NCI-H187 treated with DMSO at 0.1 percent for 48 hours (cell line): ENCODE measurements at regions not wholly inside any gene's neighbourhood (a gene's known extent, or its start where the extent isn't known, plus 50 kb on each side); places are given as distances from the start of the nearest gene placed in this dataset.
"Not testable (repeated sequence)": the region's sequence is repeated elsewhere in the genome, so short reads cannot be mapped to it uniquely, and the experiment has no call there.

ENCODE experiments used
- DNase-seq: peaks from one replicate; lab custom pipeline; 2025; lab: John Stamatoyannopoulos, UW

DNA sequence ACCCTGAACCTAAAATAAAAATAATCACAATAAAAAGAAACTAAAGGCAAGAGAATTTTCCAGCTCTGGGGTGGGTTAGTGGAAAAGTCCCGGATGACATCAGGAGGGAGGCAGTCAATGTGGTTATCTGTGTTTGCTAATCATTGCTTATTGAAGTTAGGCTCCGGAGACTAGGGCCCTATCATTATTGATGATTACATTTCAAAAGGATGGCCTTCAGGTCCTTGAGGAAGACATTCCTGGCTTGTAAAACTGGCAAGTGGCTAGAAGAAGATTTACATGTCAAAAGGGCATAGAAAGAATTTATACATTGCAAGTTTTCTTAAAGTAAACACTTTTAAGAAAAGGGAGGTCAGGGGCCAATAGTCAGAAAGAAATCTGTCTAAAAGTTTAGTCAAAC lies 123.4 kb downstream of the POSTN start:
- no peak for DNase-seq

DNA sequence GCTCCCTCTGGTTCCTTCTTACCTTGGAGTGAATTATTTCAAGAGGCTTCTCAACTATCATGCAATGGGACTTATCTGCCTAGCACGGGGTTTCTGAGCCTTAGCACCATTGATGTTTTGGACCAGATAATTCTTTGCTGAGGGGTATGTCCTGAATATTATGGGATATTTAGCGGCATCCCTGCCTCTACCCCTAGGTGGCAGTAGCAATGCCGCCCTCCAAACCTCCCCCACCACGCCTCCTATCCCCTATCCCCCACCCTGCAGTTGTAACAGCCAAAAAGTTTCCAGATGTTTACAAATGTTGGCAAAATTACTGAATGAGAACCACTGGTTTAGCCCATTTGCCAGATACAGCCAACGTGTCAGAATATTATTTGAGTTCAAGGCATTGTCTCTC lies 125.5 kb downstream of the POSTN start:
- DNase-seq = no peak

DNA sequence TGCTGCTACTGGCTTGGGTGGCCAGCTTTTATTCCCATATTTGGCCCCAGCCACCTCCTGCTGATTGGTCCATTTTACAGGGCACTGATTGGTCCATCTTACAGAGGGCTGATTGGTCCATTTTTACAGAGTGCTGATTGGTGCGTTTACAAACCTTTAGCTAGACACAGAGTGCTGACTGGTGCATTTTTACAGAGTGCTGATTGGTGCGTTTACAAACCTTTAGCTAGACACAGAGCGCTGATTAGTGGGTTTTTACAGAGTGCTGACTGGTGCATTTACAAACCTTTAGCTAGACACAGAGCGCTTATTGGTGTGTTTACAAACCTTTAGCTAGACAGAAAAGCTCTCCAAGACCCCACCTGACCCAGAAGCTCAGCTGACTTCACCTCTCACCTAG lies 126.3 kb downstream of the POSTN start:
- not testable (repeated sequence) for DNase-seq

DNA sequence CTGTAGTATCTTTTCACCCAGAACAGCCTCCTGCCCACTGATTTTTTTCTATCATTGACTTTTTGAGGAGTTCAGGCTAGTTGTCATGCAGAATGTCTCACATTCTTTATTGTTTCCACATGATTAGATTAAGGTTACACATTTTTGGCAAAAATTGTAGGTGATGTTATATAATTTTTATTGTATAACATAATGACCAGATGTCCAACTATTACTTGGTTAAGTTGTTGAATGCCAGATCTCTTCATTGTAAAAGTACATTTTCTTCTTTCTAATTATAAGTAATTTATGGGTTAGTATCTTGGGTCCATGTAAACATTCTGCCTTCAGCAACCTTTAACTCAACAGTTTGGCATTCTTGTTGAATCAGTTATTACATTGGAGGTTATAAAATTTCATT lies 138.4 kb downstream of the POSTN start:
- no peak for DNase-seq

DNA sequence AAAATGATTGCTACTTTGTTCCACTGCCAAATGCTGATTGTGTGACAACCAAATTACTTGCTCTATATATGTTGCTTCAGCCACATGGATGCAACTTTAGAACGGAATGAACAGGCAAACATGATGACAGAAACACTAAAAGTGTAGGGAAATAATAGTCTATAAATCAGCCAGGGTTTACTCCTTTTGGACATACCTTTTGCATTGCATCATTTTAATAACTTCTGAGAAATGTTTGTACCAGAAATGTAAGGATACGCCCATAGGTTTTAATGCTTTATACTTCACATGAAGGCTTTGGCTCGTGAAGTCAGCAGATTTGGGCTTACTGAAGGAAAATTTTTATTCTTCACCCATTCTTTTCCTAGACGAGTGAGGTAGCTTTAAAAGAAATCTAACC lies 141.0 kb downstream of the POSTN start:
- DNase-seq = no peak

DNA sequence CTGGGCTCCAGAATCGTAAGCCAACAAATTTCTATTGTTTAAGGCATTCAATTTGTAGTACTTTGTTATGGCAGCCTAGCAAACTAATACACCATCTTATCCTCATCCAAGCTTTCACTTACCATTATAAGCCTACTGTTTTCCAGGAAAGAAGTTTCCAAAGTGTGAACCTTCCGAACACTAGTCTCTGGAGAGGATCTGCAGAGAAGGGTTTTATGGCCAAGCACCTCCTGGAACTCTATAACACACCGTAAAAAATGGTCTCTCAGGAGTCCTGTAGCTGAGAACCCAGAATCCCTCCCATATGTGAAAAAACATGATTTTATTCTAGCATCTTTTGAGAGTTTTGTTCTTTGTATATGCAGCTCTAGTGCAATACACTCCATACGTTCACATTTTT lies 142.1 kb downstream of the POSTN start:
- no peak for DNase-seq

DNA sequence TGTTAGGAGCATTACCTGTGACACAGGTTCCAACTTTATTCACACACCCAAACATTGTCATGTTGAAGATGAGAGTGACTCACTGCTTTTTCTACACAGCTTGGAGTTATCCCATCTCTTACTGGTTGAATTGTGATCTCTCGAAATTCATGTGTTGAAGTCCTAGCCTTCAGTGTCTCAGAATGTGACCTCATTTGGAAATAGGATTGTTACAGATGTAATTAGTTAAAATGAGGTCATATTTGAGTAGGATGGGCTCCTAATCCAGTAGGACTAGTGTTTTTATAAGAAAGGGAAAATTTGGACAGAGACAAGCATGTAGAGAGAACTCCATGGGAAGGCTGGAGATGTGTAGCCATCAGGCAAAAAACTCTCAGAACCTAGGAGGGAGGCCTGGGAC lies 142.5 kb downstream of the POSTN start:
- no peak for DNase-seq

DNA sequence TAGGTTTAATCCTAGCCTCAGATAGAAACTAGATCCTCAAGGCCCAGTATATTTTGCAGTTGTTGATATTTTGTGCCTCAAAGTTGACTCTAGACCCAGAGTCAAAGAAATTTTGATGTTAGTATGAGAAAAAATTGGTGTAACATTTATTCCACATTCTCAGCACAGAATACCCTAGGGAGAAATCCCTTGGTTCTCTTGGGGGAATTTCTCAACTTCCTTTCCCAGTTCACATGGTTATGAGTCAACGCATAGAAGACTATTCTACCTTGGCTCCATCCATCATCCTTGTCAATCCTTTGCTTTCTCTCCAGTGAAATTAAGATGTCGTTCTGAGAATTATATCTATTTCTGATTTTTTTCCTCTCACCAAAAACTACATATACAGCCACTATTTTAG lies 145.3 kb downstream of the POSTN start:
- DNase-seq = no peak

DNA sequence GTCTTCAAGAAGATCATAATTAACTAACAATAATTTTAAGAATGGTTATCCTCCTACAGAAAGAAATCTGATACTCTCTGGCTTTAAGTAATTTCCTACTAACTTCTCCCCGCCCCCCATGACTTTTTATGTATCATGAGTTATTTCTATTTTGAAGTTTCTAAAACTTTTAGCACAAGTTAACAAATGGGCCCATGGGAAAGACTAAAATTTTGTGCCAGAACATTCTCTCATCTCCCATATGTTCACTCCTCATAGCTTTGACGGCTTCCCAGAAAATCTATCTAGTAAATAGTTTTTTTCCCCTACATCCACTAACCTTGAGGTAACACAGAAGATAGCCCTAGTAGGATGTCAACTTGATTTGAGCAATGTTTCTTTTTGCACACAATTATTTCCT lies 148.3 kb downstream of the POSTN start:
- DNase-seq = no peak

DNA sequence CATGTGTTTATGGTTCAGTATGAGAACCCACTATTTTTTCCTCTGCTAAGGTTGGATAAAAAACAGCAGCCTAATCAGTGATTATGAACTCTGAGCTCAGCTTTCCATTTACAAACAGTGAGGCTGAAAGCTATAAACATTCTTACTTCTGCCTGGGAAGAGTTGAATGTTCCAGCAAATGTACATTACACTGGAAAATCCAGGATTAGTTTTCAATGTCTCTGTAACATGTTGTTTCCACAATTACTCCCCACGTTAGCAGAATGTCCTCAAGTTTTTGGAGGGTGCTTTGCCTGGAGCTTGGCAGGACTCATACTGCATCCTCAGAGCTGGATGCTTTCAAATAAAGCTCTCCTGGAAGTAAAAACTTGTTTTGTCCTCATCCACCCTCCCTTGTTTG lies 150.4 kb downstream of the POSTN start:
- no peak for DNase-seq

DNA sequence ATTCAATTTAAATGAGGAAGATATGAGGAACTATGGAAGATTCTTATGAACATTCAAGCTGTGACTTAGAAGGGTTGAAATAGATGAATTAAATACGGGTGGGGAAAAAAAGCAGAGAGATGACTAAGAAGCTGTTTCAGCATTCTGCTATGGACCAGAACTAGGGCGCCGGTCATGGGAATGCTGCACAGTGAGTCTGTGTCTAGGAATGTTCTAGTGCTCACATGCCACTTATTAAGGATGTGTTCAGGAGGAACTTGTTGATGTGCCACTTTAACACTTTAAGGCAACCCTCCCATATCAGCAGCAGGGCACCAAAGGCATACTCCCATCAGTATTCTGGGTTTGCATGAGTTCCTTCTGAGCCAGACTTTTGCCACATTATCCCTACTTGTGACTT lies 152.1 kb downstream of the POSTN start:
- no peak for DNase-seq

DNA sequence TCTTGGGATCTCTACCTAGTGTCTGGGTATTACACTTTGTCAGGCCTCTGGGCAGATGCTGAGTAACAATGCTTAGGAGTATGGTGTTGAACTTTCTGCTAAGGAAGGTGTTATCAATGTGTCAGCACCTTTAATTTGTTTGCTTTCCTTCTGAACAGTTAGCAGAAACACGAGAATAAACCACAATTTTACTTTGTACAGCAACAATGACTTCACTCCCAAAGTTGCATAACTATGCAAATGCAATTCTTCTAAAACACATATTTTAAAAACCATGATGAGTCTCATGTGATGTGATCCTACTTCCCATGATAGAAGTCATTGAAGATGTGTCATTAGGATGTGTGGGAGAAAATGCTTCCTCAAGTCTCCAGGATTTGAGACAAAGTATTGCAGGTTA lies 155.0 kb downstream of the POSTN start:
- DNase-seq = no peak

DNA sequence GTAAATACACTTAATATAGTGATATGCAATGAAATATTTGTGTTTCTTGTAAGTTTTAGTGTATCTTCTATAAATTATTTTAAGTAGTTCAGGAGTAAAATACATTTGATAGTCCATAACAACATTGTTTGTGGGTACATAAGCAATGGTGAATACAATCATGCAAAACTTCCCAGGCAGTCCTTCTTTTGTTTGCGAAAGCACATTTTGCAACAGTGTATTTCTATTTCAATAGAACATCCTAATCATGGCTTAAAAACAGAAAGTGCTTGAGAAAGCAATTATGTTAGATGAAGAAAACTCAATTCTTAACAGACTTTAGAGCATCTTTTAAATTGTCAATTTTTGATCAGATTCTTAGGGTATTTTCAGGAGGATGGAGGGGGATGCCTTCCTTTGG lies 155.6 kb downstream of the POSTN start:
- no peak for DNase-seq

DNA sequence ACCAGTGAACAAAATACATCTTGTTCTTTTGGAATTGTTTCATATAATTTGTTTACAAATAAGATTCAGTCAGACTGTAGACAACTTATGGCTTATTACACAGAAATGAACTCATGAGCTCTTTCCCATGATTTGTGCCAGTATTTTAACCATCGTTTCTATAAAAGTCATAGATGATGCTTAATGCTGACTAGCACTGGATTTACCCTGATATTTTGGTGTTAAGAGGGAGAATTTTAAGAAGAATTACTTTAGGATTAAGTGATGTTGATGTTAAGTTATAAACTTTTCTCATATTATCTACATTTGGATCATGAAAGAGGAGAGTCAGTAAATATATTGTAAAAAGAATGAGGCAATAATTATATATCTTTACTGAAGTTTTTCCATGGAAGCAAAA lies 162.7 kb downstream of the POSTN start:
- DNase-seq = no peak

DNA sequence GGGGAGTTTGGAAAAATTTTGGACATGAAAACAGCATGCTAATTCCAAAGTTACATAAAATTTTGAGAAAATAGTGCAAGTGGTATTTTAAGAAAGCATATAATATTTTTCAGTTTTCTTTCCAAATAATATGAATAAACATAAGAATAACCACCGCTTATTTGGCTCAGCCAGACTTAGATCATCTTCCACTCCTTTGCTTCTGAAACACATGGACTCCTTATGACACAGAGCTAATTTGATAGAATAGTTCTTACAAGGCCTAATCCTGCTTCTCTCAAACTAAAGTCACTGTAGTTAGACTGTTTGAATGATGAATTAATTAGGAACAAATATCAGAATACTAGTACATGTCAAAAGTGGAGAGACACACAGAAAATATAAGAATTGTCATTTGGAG lies 165.5 kb downstream of the POSTN start:
- no peak for DNase-seq

DNA sequence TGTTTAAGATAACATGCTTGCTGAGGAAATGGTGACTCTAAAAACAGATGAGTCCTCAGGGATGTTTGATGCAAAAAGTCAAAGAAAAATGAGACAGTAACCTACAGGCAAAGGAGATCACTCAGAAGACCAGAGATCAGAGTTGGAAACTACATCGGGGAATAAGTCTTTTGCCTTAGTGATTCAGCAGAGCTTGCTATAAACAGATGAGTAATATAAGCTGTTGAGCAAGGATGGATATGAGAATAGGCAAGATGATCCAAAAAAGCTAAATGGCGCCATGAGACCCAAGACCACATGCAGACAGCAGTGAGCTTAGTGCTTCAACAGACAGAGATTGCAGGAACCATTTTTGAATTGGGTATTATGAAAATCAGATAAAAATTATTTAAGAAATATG lies 168.6 kb downstream of the POSTN start:
- no peak for DNase-seq

DNA sequence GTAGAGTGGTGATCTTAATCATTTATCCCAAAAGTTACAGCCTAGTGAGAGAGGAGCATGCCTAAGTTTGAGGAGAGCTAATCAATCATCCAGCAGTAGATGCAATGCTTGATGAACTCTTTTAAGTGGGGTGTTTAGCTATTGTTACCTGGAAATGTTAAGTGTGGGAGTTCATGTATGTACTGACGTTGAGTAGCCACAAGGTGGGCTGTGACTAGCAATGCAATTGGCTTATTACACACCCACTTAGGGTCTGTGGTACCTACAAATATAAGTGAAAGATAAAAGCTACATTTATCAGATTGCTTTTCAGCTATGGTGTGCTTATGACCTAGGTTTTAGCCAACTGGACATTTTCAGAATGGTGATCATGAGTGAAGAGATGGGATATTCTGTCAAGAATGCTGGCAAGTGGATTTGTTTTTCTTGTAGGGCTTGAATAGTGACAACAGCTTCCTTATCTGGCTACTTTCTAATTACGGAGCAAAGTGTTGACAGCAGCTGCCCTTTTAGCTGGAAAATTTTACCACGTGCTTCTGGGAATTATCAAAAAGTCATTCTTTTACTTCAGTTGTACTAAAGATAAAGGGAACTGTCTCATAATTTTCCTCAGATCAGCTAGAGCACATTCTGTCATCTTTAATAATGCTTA lies 170.6 kb downstream of the POSTN start:
- no peak for DNase-seq

DNA sequence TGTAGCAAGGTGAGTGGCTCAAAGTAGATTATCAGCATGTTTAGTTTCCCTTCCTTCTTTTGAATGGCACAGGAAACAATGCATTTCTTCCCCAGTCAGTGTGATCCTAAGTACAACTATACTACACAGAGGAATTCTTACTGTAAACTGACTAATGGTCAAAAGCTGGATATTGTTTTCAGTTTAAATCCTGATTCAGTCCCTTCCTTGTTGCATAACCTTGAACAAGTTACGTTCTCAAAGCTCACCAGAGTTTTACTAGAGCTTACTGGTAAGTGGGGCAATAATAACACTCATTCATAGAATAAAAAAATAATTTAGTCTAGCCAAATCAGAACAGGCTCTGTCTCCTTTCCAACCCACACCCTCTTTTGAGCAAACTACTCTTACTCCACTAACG lies 180.1 kb downstream of the POSTN start:
- no peak for DNase-seq

DNA sequence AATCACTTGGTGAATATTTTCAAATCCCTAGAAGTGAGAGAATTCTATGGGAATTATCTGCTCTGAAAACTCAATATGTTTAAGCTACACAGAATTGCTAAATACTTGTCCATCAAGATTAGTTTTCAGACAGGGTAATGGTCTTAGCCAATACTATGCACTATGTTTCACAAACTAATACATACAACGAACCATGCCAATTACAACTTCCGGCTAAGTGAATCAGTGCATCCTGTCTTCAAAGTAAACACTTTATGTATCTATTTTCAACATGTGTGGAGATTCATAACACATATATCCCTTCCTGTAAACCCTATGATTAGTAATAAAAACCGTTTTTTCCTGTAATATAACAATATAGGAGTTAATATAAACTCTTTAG lies 181.5 kb downstream of the POSTN start:
- DNase-seq = no peak

DNA sequence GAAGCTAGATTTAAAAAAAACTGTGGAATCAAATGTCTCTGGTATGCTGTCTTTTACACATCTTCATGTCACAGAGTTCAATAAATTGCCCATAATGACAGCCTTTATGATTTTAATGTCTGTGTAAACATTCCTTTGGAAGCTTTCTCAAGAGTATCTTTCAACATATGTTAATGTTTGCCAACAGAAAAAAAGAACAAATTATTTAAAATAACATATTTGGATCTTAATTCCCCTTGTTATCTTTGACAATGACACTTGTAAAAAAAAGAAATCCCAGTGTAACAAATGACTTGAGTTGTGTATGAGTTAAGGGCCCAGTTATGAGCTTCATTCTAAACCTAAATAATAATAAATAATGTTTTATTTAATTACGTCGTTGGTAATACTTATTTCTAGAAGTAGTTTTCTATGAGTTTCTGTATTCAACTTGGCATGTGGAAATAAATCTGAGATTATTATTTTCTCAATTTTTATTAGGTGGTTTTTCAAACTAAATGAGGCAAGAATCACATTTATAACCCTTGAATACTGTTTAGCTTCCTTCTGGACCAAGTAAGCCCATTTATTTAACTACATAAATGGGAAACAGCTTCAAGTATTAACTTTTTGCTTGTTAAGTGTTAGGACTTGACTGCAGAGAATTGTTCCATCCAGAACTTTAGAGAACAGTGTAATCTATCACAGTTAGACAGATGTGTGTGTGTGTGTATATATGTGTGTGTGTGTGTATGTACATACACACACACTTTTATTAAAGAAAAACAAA lies 182.1 kb downstream of the POSTN start:
- no peak for DNase-seq

DNA sequence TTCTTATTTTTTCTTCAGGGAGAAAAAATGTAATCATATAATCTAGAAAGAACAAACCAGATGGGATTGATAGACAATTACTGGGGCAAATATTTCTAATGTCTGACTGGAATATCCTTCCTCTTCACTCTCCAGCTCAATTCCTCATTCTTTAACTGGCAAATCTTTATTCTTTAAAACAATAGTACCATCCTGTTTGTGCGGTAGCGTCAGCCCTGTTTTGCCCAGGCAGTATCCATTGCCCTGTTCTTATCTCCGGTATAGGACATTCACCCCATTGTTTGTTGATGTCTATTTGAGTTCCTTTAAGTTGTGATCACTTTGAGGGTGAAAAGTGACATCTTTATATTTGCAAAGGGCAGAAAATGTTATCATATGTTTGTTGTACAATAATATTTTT lies 185.4 kb downstream of the POSTN start:
- DNase-seq = no peak

DNA sequence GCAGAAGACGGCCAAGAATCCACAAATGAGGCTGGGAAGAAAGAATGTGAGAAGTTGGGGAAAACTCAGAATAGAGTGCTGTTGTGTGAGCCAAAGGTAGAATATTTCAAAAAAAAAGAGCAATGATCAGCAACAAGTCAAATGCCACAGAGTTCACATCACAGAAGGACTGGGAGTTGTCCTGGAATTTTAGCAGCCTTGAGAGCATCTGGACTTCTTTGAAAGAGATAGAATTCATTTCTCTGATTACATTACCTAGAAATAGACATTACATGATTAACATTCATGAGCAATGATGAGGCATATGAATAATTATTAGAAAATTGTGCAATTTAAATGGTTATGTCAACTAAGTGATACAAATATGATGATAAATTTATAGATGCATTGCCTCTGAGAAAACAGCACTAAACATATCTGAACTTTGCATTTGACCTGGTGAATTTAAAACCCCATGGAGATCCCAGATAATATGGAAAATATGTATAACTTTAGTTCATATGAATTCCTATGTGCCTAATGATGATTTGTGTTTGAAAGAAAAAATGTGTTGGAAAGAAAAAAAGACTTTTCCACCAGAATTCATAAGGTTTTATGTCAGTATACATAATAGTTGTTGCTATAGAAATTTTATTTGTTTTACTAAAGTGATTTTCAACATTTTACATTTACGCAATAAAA lies 186.2 kb downstream of the POSTN start:
- no peak for DNase-seq

DNA sequence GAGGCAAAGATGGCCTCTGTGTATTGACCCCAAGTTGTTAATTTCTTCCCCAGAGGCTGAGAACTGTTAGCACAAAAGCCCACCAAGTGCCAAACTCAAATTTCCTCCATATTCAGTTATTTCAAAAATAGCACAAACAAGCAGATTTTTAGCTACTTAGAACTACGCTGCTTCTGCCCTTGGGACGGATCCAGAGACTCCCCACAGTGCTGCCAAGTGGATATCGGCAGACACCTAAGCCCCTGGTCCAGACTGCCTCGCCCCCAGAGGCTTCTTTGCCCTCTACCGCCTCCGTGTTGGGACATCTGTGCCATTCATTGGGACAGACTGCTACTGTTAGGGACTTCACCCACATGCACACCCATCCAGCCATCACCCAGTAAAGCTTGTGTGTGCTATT lies 188.3 kb downstream of the POSTN start:
- no peak for DNase-seq

DNA sequence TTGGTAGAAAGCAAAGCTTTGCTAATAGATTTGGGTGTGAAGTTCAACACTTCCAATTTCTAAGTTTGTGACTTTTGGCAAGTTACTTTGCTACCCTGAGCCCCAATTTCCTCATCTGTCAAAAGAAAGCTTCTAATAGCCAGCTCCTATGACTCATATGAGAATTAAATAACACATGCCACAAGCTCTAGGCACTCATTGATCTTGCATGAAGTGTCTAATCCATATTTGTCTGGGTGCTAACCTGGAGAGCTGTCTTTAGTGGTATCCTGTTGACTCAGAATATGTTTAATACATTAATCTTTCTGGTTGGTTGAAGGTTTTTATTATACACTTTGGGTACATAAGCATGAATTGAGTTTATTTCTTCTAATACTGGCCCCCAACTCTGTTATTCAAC lies 188.8 kb downstream of the POSTN start:
- no peak for DNase-seq
